GM18873 (cell line): ENCODE measurements at regions not wholly inside any gene's neighbourhood (a gene's known extent, or its start where the extent isn't known, plus 50 kb on each side); places are given as distances from the start of the nearest gene placed in this dataset.
"Not testable (repeated sequence)": the region's sequence is repeated elsewhere in the genome, so short reads cannot be mapped to it uniquely, and the experiment has no call there.

Source experiments
- ATAC-seq: cut with Tn5 transposase; IDR thresholded peaks from one replicate; pipeline ENCODE4 v1.9.1; 2021; ENCODE audit warnings: mild to moderate bottlenecking, moderate library complexity, moderate number of reproducible peaks; ENCODE audit not compliant: unreplicated experiment, low FRiP score

- ATAC-seq, result no peak
Observed at GRCh38 chr11:109480251-109480650, 58.3 kb downstream of the C11orf87 start.

- no peak for ATAC-seq
Observed at GRCh38 chr11:109486129-109486528, 64.1 kb downstream of the C11orf87 start.

GRCh38 chr11:109490953-109491635 lies 69.1 kb downstream of the C11orf87 start:
- ATAC-seq, result no peak

GRCh38 chr11:109506115-109506514 lies 84.1 kb downstream of the C11orf87 start:
- no peak for ATAC-seq

GRCh38 chr11:109507331-109507730 lies 85.3 kb downstream of the C11orf87 start:
- ATAC-seq, result no peak

GRCh38 chr11:109507836-109508561 lies 86.0 kb downstream of the C11orf87 start:
- no peak for ATAC-seq

GRCh38 chr11:109508943-109509342 lies 87.0 kb downstream of the C11orf87 start:
- ATAC-seq, result no peak

GRCh38 chr11:109510316-109510715 lies 88.3 kb downstream of the C11orf87 start:
- ATAC-seq, result no peak

GRCh38 chr11:109511598-109511997 lies 89.6 kb downstream of the C11orf87 start:
- ATAC-seq, result no peak

GRCh38 chr11:109512249-109512648 lies 90.3 kb downstream of the C11orf87 start:
- ATAC-seq, result no peak

GRCh38 chr11:109512680-109513079 lies 90.7 kb downstream of the C11orf87 start:
- no peak for ATAC-seq

- no peak for ATAC-seq
Observed at GRCh38 chr11:109514313-109515018, 92.5 kb downstream of the C11orf87 start.

GRCh38 chr11:109519253-109519652 lies 97.3 kb downstream of the C11orf87 start:
- ATAC-seq, result no peak

GRCh38 chr11:109521571-109522086 lies 99.6 kb downstream of the C11orf87 start:
- no peak for ATAC-seq

- no peak for ATAC-seq
Observed at GRCh38 chr11:109522116-109522755, 100.2 kb downstream of the C11orf87 start.

GRCh38 chr11:109525636-109526035 lies 103.6 kb downstream of the C11orf87 start:
- ATAC-seq, result not testable (repeated sequence)

- no peak for ATAC-seq
Observed at GRCh38 chr11:109526061-109526460, 104.1 kb downstream of the C11orf87 start.

- ATAC-seq, result no peak
Observed at GRCh38 chr11:109526931-109527330, 104.9 kb downstream of the C11orf87 start.

GRCh38 chr11:109527496-109527895 lies 105.5 kb downstream of the C11orf87 start:
- ATAC-seq, result no peak

GRCh38 chr11:109547356-109548027 lies 125.5 kb downstream of the C11orf87 start:
- no peak for ATAC-seq
